CD4-positive, alpha-beta T cell (primary cell): ENCODE measurements at regions not wholly inside any gene's neighbourhood (a gene's known extent, or its start where the extent isn't known, plus 50 kb on each side); places are given as distances from the start of the nearest gene placed in this dataset.
A peak's percentile ranks its signal among the peaks of the same experiment; 100 is the strongest.

ENCODE experiments used
- ATAC-seq: fragments of 200-7000 bp; cut with Tn5 transposase; one replicate; pipeline ENCODE4 v1.10.0; 2022; ENCODE audit warnings: mild to moderate bottlenecking; ENCODE audit not compliant: poor library complexity
- CTCF ChIA-PET: fragments of 350-600 bp; sonication (Branson Sonifier 250); formaldehyde crosslinking; loops from one replicate; lab custom pipeline; 2021; ENCODE audit warnings: antibody characterized with exemption, inconsistent platforms; lab: Charles Lee
- POLR2A ChIA-PET: fragments of 350-600 bp; sonication (Branson Sonifier 250); formaldehyde crosslinking; loops from one replicate; lab custom pipeline; 2021; ENCODE audit warnings: antibody characterized with exemption, inconsistent platforms; lab: Charles Lee
- DNase-seq, 14 experiments: peaks; one replicate each; pipeline ENCODE4 v3.0.0-alpha.2; 2013 to 2020; ENCODE audit warnings: mixed read lengths in 2 of 14
- H3K27ac ChIP-seq, 2 donors: one replicate each; pipeline versions ENCODE4 v1.5.1 to v1.7.0; 2013; ENCODE audit warnings: low read length in 2 of 2, low read depth in 1 of 2, mild to moderate bottlenecking in 1 of 2
- H3K27me3 ChIP-seq, 2 experiments: 1 replicate in 1 of 2; 2 replicates in 1 of 2; pipeline versions ENCODE4 v1.6.1 to v1.7.0; 2013; ENCODE audit warnings: low read length in 2 of 2, control low read depth in 1 of 2, mild to moderate bottlenecking in 1 of 2, moderate library complexity in 1 of 2; ENCODE audit not compliant: insufficient read depth in 2 of 2, control insufficient read depth in 1 of 2
- H3K36me3 ChIP-seq: one replicate; pipeline ENCODE4 v1.6.1; 2013; ENCODE audit warnings: low read length, control low read depth; ENCODE audit not compliant: insufficient read depth
- H3K4me1 ChIP-seq: one replicate; pipeline ENCODE4 v1.6.1; 2013; ENCODE audit warnings: low read length, control low read depth; ENCODE audit not compliant: insufficient read depth
- H3K4me3 ChIP-seq: one replicate; pipeline ENCODE4 v1.5.1; 2013; ENCODE audit warnings: mild to moderate bottlenecking, low read length, moderate library complexity
- H3K9me3 ChIP-seq, 2 experiments: 1 replicate in 1 of 2; 2 replicates in 1 of 2; pipeline versions ENCODE4 v1.6.1 to v1.7.0; 2013; ENCODE audit warnings: low read length in 2 of 2, mild to moderate bottlenecking in 2 of 2, control low read depth in 1 of 2, moderate library complexity in 1 of 2; ENCODE audit not compliant: control insufficient read depth in 1 of 2, insufficient read depth in 1 of 2
- H3K27ac Mint-ChIP-seq: one replicate; pipeline ENCODE4 v1.8.0; 2020; ENCODE audit warnings: mixed read lengths
- H3K27me3 Mint-ChIP-seq: one replicate; pipeline ENCODE4 v1.8.0; 2021; ENCODE audit warnings: mixed read lengths
- H3K36me3 Mint-ChIP-seq: one replicate; pipeline ENCODE4 v1.8.0; 2021; ENCODE audit warnings: low read depth, mixed read lengths
- H3K4me1 Mint-ChIP-seq: one replicate; pipeline ENCODE4 v1.8.0; 2021; ENCODE audit warnings: low read depth, mixed read lengths
- H3K4me3 Mint-ChIP-seq: one replicate; pipeline ENCODE4 v1.8.0; 2020; ENCODE audit warnings: mild to moderate bottlenecking, mixed read lengths
- H3K9me3 Mint-ChIP-seq: one replicate; pipeline ENCODE4 v1.8.0; 2020; ENCODE audit warnings: mixed read lengths
- intact Hi-C, 2 experiments: fragments of 100-400 bp; cut with DNase I in 1 of 2; cut with micrococcal nuclease in 1 of 2; formaldehyde crosslinking; loops; one replicate each; pipeline versions ENCODE4 v1.15.1 to v1.9.0; 2023 to 2025; cut with DNase I, micrococcal nuclease
- TF ChIP-seq, protein P1 (sequence below): fragments of 200-600 bp; IDR thresholded peaks from one replicate; pipeline ENCODE4 v1.8.0; 2022; ENCODE audit warnings: antibody characterized with exemption, mild to moderate bottlenecking

DNA sequence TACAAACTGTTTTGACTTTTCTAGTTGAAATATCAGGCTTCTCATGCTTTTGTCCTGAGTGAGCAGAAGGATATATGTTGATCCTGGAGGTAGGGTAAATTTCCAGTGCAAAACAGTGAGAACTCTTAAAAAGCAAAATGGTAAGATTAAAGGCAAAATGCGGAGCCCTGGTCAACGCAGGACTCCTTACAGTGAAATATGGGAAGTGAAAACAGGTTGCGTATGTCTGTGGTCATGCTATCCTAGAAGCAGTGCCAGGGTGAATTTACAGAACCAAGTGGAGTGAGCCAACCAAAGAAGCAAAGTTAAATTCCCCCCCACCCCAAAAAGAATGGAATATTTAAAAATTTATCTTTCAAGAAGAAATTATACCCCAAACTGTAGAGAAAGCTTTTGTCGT is 256.4 kb downstream of the NR2F2 start:
- intact Hi-C loops: no loop called here
- H3K9me3 ChIP-seq: peaks cover 0 to 7% of the 10 kb centered on the region in 2 experiments
- H3K36me3 Mint-ChIP-seq: no peaks in the 10 kb centered on the region
- no peaks in the 10 kb centered on the region for H3K9me3 Mint-ChIP-seq
- no peaks in the 10 kb centered on the region for H3K36me3 ChIP-seq
- no peak overlapping the region for H3K27ac ChIP-seq
- DNase-seq (peak in 3 of 14 experiments; percentile 10 to 47 (median 38)), ATAC-seq (no peak)
- no peak overlapping the region for H3K27ac Mint-ChIP-seq
- no peaks in the 10 kb centered on the region for H3K27me3 Mint-ChIP-seq
- H3K4me3 Mint-ChIP-seq: no peak overlapping the region
- H3K27me3 ChIP-seq: no peaks in the 10 kb centered on the region
- no peaks in the 10 kb centered on the region for H3K4me1 Mint-ChIP-seq
- H3K4me3 ChIP-seq: no peak overlapping the region
- POLR2A ChIA-PET: no interaction called here
- no peaks in the 10 kb centered on the region for H3K4me1 ChIP-seq
- TF ChIP-seq, protein P1, sequence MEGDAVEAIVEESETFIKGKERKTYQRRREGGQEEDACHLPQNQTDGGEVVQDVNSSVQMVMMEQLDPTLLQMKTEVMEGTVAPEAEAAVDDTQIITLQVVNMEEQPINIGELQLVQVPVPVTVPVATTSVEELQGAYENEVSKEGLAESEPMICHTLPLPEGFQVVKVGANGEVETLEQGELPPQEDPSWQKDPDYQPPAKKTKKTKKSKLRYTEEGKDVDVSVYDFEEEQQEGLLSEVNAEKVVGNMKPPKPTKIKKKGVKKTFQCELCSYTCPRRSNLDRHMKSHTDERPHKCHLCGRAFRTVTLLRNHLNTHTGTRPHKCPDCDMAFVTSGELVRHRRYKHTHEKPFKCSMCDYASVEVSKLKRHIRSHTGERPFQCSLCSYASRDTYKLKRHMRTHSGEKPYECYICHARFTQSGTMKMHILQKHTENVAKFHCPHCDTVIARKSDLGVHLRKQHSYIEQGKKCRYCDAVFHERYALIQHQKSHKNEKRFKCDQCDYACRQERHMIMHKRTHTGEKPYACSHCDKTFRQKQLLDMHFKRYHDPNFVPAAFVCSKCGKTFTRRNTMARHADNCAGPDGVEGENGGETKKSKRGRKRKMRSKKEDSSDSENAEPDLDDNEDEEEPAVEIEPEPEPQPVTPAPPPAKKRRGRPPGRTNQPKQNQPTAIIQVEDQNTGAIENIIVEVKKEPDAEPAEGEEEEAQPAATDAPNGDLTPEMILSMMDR: no peak
- CTCF ChIA-PET: no interaction called here

DNA sequence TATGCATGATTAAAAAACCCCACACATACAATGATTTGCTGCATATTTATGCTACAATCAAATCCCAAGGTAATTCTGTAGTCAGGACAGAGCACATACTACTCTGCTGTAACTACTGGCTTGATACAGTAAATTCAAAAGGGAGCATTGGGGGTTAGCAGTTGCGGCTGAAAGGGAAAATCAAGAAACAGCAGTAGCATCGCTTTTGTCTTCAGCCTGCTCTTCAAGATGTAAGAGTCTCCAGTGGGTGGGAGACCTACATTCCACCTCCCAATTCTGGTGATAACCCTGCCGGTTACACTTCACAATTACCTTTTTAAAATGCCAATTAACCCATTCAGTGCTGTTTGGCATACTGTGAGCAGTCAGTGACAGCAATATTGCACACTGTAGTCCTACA is 259.4 kb downstream of the NR2F2 start:
- Mint-ChIP-seq H3K27ac (no peak overlapping the region), H3K4me1 (no peaks in the 10 kb centered on the region), H3K4me3 (no peak overlapping the region), H3K36me3 (no peaks in the 10 kb centered on the region), H3K27me3 (no peaks in the 10 kb centered on the region), H3K9me3 (no peaks in the 10 kb centered on the region)
- ATAC-seq (no peak), DNase-seq (no peak)
- no peak overlapping the region for H3K27ac ChIP-seq
- peaks cover 0 to 3% of the 10 kb centered on the region in 2 experiments for H3K9me3 ChIP-seq
- H3K36me3 ChIP-seq: no peaks in the 10 kb centered on the region
- H3K27me3 ChIP-seq: no peaks in the 10 kb centered on the region
- CTCF ChIA-PET: no interaction called here
- no peaks in the 10 kb centered on the region for H3K4me1 ChIP-seq
- TF ChIP-seq, protein P1: no peak
- H3K4me3 ChIP-seq: no peak overlapping the region
- POLR2A ChIA-PET: no interaction called here
- intact Hi-C loops: no loop called here

DNA sequence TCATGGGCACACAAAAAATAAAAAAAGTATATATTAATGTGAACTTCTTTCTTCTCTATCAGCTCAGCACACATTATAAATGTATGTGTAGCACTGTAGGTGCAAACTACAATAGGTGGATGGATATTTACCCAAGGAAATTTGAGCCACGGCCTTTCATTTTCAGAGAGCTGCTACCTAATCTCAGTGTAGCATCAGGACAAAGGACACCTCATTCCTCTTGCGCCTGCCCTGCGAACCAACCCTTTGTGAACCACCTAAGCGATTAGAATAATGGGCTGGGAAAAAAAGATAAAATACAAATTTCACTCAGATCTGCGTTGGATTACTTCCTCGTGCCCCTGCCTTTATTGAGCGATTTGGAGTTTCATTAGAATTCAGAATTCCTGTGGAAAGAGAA is 263.2 kb downstream of the NR2F2 start:
- TF ChIP-seq, protein P1: no peak
- ChIA-PET CTCF (no interaction called here), POLR2A (no interaction called here)
- no peaks in the 10 kb centered on the region for H3K4me1 ChIP-seq
- H3K27ac Mint-ChIP-seq: no peak overlapping the region
- H3K27ac ChIP-seq: no peak overlapping the region
- H3K9me3 Mint-ChIP-seq: no peaks in the 10 kb centered on the region
- H3K4me1 Mint-ChIP-seq: no peaks in the 10 kb centered on the region
- H3K36me3 ChIP-seq: no peaks in the 10 kb centered on the region
- ATAC-seq: no peak
- H3K27me3 Mint-ChIP-seq: no peaks in the 10 kb centered on the region
- H3K9me3 ChIP-seq: no peaks in the 10 kb centered on the region
- intact Hi-C loops: no loop called here
- H3K27me3 ChIP-seq: no peaks in the 10 kb centered on the region
- H3K4me3 Mint-ChIP-seq: no peak overlapping the region
- H3K4me3 ChIP-seq: no peak overlapping the region
- no peak for DNase-seq
- no peaks in the 10 kb centered on the region for H3K36me3 Mint-ChIP-seq
